ENCODE measurements at regions not wholly inside any gene's neighbourhood (a gene's known extent, or its start where the extent isn't known, plus 50 kb on each side); places are given as distances from the start of the nearest gene placed in this dataset.

GRCh38 chr1:75996196-75996595, 64.0 kb upstream of the ASB17 start:
- TF ChIP-seq POLR2A (IDR thresholded peaks at IDR 0.05) (no peak), CTCF (IDR thresholded peaks at IDR 0.05) (no peak)
